K562 (cell line): ENCODE measurements at regions not wholly inside any gene's neighbourhood (a gene's known extent, or its start where the extent isn't known, plus 50 kb on each side); places are given as distances from the start of the nearest gene placed in this dataset.
A peak's percentile ranks its signal among the peaks of the same experiment; 100 is the strongest.

ENCODE experiments used
- ATAC-seq: fragments of 200-7000 bp; cut with Tn5 transposase; 3 replicates; pipeline ENCODE4 v1.9.1; 2020; ENCODE audit warnings: moderate library complexity
- BruUV-seq: library from RNA; stranded (reverse); fragments of 400-500 nt; replicated peaks from 2 replicates; lab custom pipeline; 2021; lab: Mats Ljungman, UMichigan
- CTCF ChIA-PET: fragments of 300-600 bp; formaldehyde crosslinking; extraction: SDS; loops from one replicate; lab custom pipeline; 2021; ENCODE audit warnings: low intra/inter-chr PET ratio; lab: Yijun Ruan, JAX
- POLR2A ChIA-PET: fragments of 300-600, 350-650 bp; sonication (Branson Sonifier 250); formaldehyde crosslinking; extraction: SDS; loops from one replicate; lab custom pipeline; 2021; ENCODE audit warnings: antibody characterized with exemption, inconsistent platforms; lab: Yijun Ruan, JAX
- DNase-seq, 4 experiments: peaks; one replicate each; pipeline versions ENCODE4 v3.0.0 to v3.0.0-alpha.2; 2011 to 2018; ENCODE audit warnings: low spot score in 3 of 4, mixed read lengths in 3 of 4; ENCODE audit errors: extremely low read depth in 1 of 4
- FAIRE-seq: peaks from 2 replicates; lab custom pipeline; 2011; peaks lifted over from hg19 to GRCh38; lab: Jason Lieb, UNC
- H2AFZ ChIP-seq: 2 replicates; pipeline ENCODE4 v1.6.0; 2011; ENCODE audit warnings: low read depth, low read length, control low read depth, inconsistent platforms
- H3K27ac ChIP-seq: fragments of 200-600 bp; 3 replicates; pipeline ENCODE4 v1.8.0; 2011; ENCODE audit warnings: low read depth, mild to moderate bottlenecking, control low read depth, inconsistent platforms, low read length, moderate library complexity, mixed read lengths; ENCODE audit errors: extremely low read depth
- H3K27me3 ChIP-seq, 2 experiments: fragments of 300-600 bp in 1 of 2; 2 replicates in 1 of 2; 3 replicates in 1 of 2; pipeline versions ENCODE4 v1.6.0 to v1.8.0; 2011; ENCODE audit warnings: inconsistent platforms in 2 of 2, low read length in 2 of 2, mild to moderate bottlenecking in 1 of 2, mixed read lengths in 1 of 2, moderate library complexity in 1 of 2; ENCODE audit not compliant: control insufficient read depth in 2 of 2, insufficient read depth in 2 of 2
- H3K36me3 ChIP-seq: fragments of 300-600 bp; 3 replicates; pipeline ENCODE4 v1.8.0; 2011; ENCODE audit warnings: mild to moderate bottlenecking, low read length, inconsistent platforms; ENCODE audit not compliant: control insufficient read depth, insufficient read depth
- H3K4me1 ChIP-seq, 2 experiments: fragments of 200-600 bp in 1 of 2; replicated peaks in 1 of 2; 2 replicates in 1 of 2; 3 replicates in 1 of 2; pipeline versions ENCODE4 v1.5.1 to v1.8.0; 2011; ENCODE audit warnings: inconsistent platforms in 2 of 2, low read length in 2 of 2, mild to moderate bottlenecking in 1 of 2, mixed read lengths in 1 of 2, moderate library complexity in 1 of 2; ENCODE audit not compliant: control insufficient read depth in 2 of 2, insufficient read depth in 2 of 2
- H3K4me2 ChIP-seq: 2 replicates; pipeline ENCODE4 v1.6.1; 2011; ENCODE audit warnings: low read length, control low read depth, inconsistent platforms, mixed read lengths; ENCODE audit not compliant: insufficient read depth
- H3K4me3 ChIP-seq: fragments of 200-600 bp; sonication (generic), shearing (Covaris generic); 2 replicates; pipeline ENCODE4 v1.5.1; 2016; ENCODE audit warnings: control low read depth, inconsistent platforms
- H3K79me2 ChIP-seq: fragments of 200-600 bp; 3 replicates; pipeline ENCODE4 v1.8.0; 2011; ENCODE audit warnings: low read length, inconsistent platforms; ENCODE audit not compliant: control insufficient read depth, insufficient read depth
- H3K9ac ChIP-seq, 2 experiments: 2 replicates each; pipeline versions ENCODE4 v1.6.0 to v1.6.1; 2011; ENCODE audit warnings: low read depth in 2 of 2, low read length in 2 of 2, control low read depth in 1 of 2, inconsistent platforms in 1 of 2, mild to moderate bottlenecking in 1 of 2, mixed read lengths in 1 of 2; ENCODE audit not compliant: insufficient read depth in 1 of 2
- H3K9me1 ChIP-seq: one replicate; pipeline ENCODE4 v1.6.0; 2011; ENCODE audit warnings: inconsistent platforms, mild to moderate bottlenecking, low read length, moderate library complexity; ENCODE audit not compliant: control insufficient read depth, insufficient read depth
- H3K9me3 ChIP-seq: replicated peaks from 2 replicates; pipeline ENCODE4 v1.5.1; 2011; ENCODE audit warnings: low read depth, low read length, inconsistent platforms; ENCODE audit not compliant: control insufficient read depth, insufficient read depth
- H4K20me1 ChIP-seq: replicated peaks from 2 replicates; pipeline ENCODE4 v1.6.1; 2011; ENCODE audit warnings: low read length, inconsistent platforms, mixed read lengths; ENCODE audit not compliant: control insufficient read depth, insufficient read depth
- CCNT2 ChIP-seq: IDR thresholded peaks from 2 replicates; pipeline ENCODE4 v1.6.1; 2011; ENCODE audit warnings: borderline replicate concordance, low read depth, mild to moderate bottlenecking, moderate library complexity, mixed read lengths, low read length; ENCODE audit not compliant: insufficient read length; ENCODE audit errors: extremely low read depth
- CGGBP1 ChIP-seq: fragments of 250-450 bp; sonication (Bioruptor Pico); IDR thresholded peaks from 2 replicates; pipeline ENCODE4 v1.9.0; 2021; ENCODE audit warnings: mild to moderate bottlenecking
- JUND ChIP-seq, 2 experiments: IDR thresholded peaks; 2 replicates in 1 of 2; 3 replicates in 1 of 2; pipeline ENCODE4 v1.6.1; 2011; ENCODE audit warnings: borderline replicate concordance in 2 of 2, low read depth in 2 of 2, low read length in 2 of 2, improper control_type of control experiment in 1 of 2, missing biosample characterization in 1 of 2, missing genetic modification characterization in 1 of 2, missing genetic modification reagents in 1 of 2
- MAFF ChIP-seq: IDR thresholded peaks from 2 replicates; pipeline ENCODE4 v1.6.1; 2012; ENCODE audit warnings: low read length, improper control_type of control experiment
- MAFK ChIP-seq: IDR thresholded peaks from 2 replicates; pipeline ENCODE4 v1.6.1; 2011; ENCODE audit warnings: low read length, improper control_type of control experiment
- MBD2 ChIP-seq: sonication (generic); IDR thresholded peaks from 2 replicates; pipeline ENCODE4 v1.6.1; 2016; ENCODE audit warnings: low read depth, borderline replicate concordance
- NCOR1 ChIP-seq: fragments of 450-650 bp; IDR thresholded peaks from 2 replicates; pipeline ENCODE4 v1.6.1; 2016; ENCODE audit warnings: mild to moderate bottlenecking, moderate library complexity
- NFYB ChIP-seq: IDR thresholded peaks from 2 replicates; pipeline ENCODE4 v1.6.1; 2011; ENCODE audit warnings: mild to moderate bottlenecking, moderate library complexity; ENCODE audit not compliant: insufficient read length; ENCODE audit errors: extremely low read depth
- NR2C1 ChIP-seq, 2 experiments: fragments of 450-650 bp; IDR thresholded peaks; 2 replicates each; pipeline ENCODE4 v1.6.1; 2017; ENCODE audit warnings: mild to moderate bottlenecking in 2 of 2, antibody characterized with exemption in 1 of 2, inconsistent platforms in 1 of 2, missing compliant biosample characterization in 1 of 2, missing genetic modification characterization in 1 of 2
- PREB ChIP-seq: sonication (generic); formaldehyde crosslinking; IDR thresholded peaks from 2 replicates; pipeline ENCODE4 v1.8.1; 2023; ENCODE audit warnings: mild to moderate bottlenecking, missing genetic modification reagents
- RFX1 ChIP-seq: fragments of 450-650 bp; IDR thresholded peaks from 2 replicates; pipeline ENCODE4 v1.6.1; 2016; ENCODE audit warnings: mild to moderate bottlenecking, moderate library complexity
- SOX6 ChIP-seq: fragments of 450-650 bp; IDR thresholded peaks from 2 replicates; pipeline ENCODE4 v1.6.1; 2014; ENCODE audit warnings: mild to moderate bottlenecking
- SPI1 ChIP-seq: IDR thresholded peaks from 2 replicates; pipeline ENCODE4 v1.6.1; 2011; ENCODE audit warnings: low read depth, low read length, control low read depth, borderline replicate concordance
- TCF3 ChIP-seq: sonication (generic); formaldehyde crosslinking; IDR thresholded peaks from 2 replicates; pipeline ENCODE4 v1.4.0; 2020; ENCODE audit warnings: mild to moderate bottlenecking, missing genetic modification reagents
- YY1 ChIP-seq, 3 experiments: IDR thresholded peaks; 2 replicates each; pipeline ENCODE4 v1.6.1; 2011; ENCODE audit warnings: low read length in 2 of 3, mild to moderate bottlenecking in 2 of 3, moderate library complexity in 2 of 3, borderline replicate concordance in 1 of 3, control low read depth in 1 of 3, low read depth in 1 of 3; ENCODE audit not compliant: insufficient read depth in 3 of 3, insufficient replicate concordance in 2 of 3, control insufficient read depth in 1 of 3, insufficient read length in 1 of 3; ENCODE audit errors: extremely low read depth in 1 of 3
- ZBTB33 ChIP-seq: sonication (generic); formaldehyde crosslinking; IDR thresholded peaks from 2 replicates; pipeline ENCODE4 v1.8.1; 2023; ENCODE audit warnings: mild to moderate bottlenecking, missing genetic modification reagents
- WGBS: fragments of 100-300 bp; shearing (Covaris generic); methylation state at CpG from one replicate; pipeline ENCODE4 v1.1.6; 2016; ENCODE audit warnings: low coverage, mixed read lengths; ENCODE audit not compliant: insufficient coverage; ENCODE audit errors: missing lambda C conversion rate; 5-methylcytosine and 5-hydroxymethylcytosine counted together
- in situ Hi-C: fragments of 300-500 bp; cut with MboI; formaldehyde crosslinking; loops from 4 replicates; pipeline ENCODE4 v1.15.0; 2018; ENCODE audit warnings: inconsistent platforms, mixed read lengths
- intact Hi-C: fragments of 100-400 bp; cut with micrococcal nuclease; formaldehyde crosslinking; loops from 2 replicates; pipeline ENCODE4 v1.14.2; 2022

DNA sequence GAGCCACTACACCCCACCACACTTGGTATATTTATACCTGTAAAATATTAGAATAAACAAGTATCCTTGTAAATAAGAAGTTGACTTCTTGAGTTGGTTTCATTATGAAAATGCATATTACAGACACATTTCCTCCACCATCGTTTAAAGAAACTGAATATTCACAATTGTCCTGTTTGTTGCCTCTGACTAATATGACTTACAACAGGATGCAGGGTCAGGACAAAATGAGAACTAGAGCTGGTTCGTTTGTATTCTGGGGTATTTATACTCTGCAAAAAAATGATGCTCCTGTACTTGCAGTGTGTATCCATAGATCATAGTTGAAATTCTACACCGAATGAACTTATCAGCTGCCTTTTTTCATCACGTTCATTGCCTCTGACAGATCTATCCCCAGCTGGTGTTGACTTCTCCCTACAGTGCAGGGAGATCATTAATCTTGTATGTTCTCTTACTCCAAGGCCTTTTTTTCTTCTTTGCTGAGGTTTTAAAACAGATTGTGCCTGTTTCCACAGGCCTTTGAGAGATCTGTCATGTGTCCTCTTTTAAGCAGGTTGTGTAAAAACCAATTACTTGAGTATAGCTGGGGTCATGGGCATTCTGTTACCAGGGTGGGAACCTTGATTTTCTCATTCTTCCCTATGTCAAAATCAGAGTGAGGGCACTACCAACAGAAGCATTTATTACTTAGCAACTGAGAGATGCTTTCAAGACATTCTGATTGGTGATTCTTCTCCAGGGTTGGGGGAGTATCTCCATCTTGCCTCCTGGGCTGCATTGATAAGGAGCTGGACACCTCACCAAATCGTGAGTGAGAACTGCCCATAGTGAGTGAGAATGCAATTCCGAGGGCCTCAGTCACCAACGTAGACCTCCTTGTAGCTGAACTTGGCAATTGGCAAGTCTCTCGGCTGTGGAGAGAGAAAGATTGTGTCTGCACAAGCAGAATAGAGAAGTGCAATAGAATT is 78.8 kb upstream of the CD83 start:
- no peak overlapping the region for H3K27ac ChIP-seq
- POLR2A ChIA-PET: interaction anchor here (0.5 to 1.8 kb wide), 17 partner anchors 7 to 885 kb away, joined by 3 to 8 read pairs (median 3); partner anchors contain the start of gene RNF182
- H3K36me3 ChIP-seq: no peaks in the 10 kb centered on the region
- H3K4me1 ChIP-seq: peaks cover 0 to 25% of the 10 kb centered on the region in 2 experiments; a peak in 3 of 5 replicates
- WGBS: 8% methylated on average over 8 of the region's 8 CpGs
- DNase-seq (peak; percentile 76 to 94 (median 86)), FAIRE-seq (peak; percentile 93), ATAC-seq (peak; percentile 94)
- H3K9me1 ChIP-seq: no peaks in the 10 kb centered on the region
- H3K79me2 ChIP-seq: no peaks in the 10 kb centered on the region
- H3K4me2 ChIP-seq: no peak overlapping the region
- in situ Hi-C loops: no loop called here
- H3K4me3 ChIP-seq: no peak overlapping the region
- no peaks in the 10 kb centered on the region for H3K9me3 ChIP-seq
- H2AFZ ChIP-seq: no peak overlapping the region
- H3K9ac ChIP-seq: no peak overlapping the region
- no TSS peak for BruUV-seq
- H4K20me1 ChIP-seq: no peaks in the 10 kb centered on the region
- intact Hi-C loops: loop anchor here (2.0 kb wide), 1 partner anchor 114 kb away; the partner anchor contains the start of gene RNF182
- CTCF ChIA-PET: no interaction called here
- no peaks in the 10 kb centered on the region for H3K27me3 ChIP-seq
- TF ChIP-seq JUND (IDR thresholded peaks at IDR 0.05; ENCODE audit: borderline replicate concordance, low read depth, low read length) (peak; percentile 76), JUND (tag; IDR thresholded peaks at IDR 0.05; ENCODE audit: borderline replicate concordance, low read depth, low read length) (peak; percentile 48; the same call in 1 of the 3 replicates), TCF3 (CRISPR knock-in tag) (peak; percentile 97), YY1 (IDR thresholded peaks at IDR 0.05; ENCODE audit: borderline replicate concordance in 1 of 3, control insufficient read depth in 1 of 3, extremely low read depth in 1 of 3, insufficient read depth in 3 of 3, insufficient read length in 1 of 3, insufficient replicate concordance in 2 of 3, low read depth in 1 of 3, low read length in 2 of 3) (peak in 1 of 3 experiments; percentile 14), RFX1 (peak; percentile 76), SOX6 (peak; percentile 84), SPI1 (peak; percentile 68; the same call in 1 of the 2 replicates), MAFF (peak; percentile 32; the same call in 1 of the 2 replicates), PREB (CRISPR knock-in tag) (no peak), NR2C1 (IDR thresholded peaks at IDR 0.05) (no peak), NR2C1 (tag; IDR thresholded peaks at IDR 0.05) (no peak), MAFK (peak; percentile 48; the same call in 1 of the 2 replicates), ZBTB33 (CRISPR knock-in tag) (no peak), NFYB (peak; percentile 60), CCNT2 (peak; percentile 71), CGGBP1 (no peak), MBD2 (0 out of 2 replicates have a peak, but pooled peaks have one; percentile 33), NCOR1 (peak; percentile 90)
